ENCODE measurements at regions not wholly inside any gene's neighbourhood (a gene's known extent, or its start where the extent isn't known, plus 50 kb on each side); places are given as distances from the start of the nearest gene placed in this dataset.
"Not testable (repeated sequence)": the region's sequence is repeated elsewhere in the genome, so short reads cannot be mapped to it uniquely, and the experiment has no call there.

- DNase-seq = not testable (repeated sequence)
These were observed 73.8 kb upstream of the FANCC start for GRCh38 chr9:95391271-95391670.

- no peak for DNase-seq
These were observed 71.9 kb upstream of the FANCC start for GRCh38 chr9:95389373-95389772.

GRCh38 chr9:95386843-95387242, 69.3 kb upstream of the FANCC start:
- no peak for DNase-seq

- DNase-seq = no peak
These were observed 68.0 kb upstream of the FANCC start for GRCh38 chr9:95385521-95385920.

GRCh38 chr9:95383845-95384244, 66.3 kb upstream of the FANCC start:
- DNase-seq = no peak

GRCh38 chr9:95383185-95383676, 65.7 kb upstream of the FANCC start:
- DNase-seq = peak; percentile 76

- no peak for DNase-seq
These were observed 64.9 kb upstream of the FANCC start for GRCh38 chr9:95382433-95382832.

- DNase-seq = no peak
These were observed 63.7 kb upstream of the FANCC start for GRCh38 chr9:95381221-95381620.

- no peak for DNase-seq
These were observed 62.1 kb upstream of the FANCC start for GRCh38 chr9:95379630-95380029.

- no peak for DNase-seq
These were observed 56.4 kb upstream of the FANCC start for GRCh38 chr9:95373782-95374487.

- no peak for DNase-seq
These were observed 55.7 kb upstream of the FANCC start for GRCh38 chr9:95373069-95373681.

GRCh38 chr9:95370064-95370463, 52.6 kb upstream of the FANCC start:
- DNase-seq = no peak

- no peak for DNase-seq
These were observed 51.1 kb upstream of the FANCC start for GRCh38 chr9:95368377-95369160.

All from HCEC 1CT (cell line).